PC-9 (cell line): ENCODE measurements at regions not wholly inside any gene's neighbourhood (a gene's known extent, or its start where the extent isn't known, plus 50 kb on each side); places are given as distances from the start of the nearest gene placed in this dataset.

Experiments
- BruUV-seq: library from RNA; stranded (reverse); fragments of 400-500 nt; replicated peaks from 2 replicates; lab custom pipeline; 2021; lab: Mats Ljungman, UMichigan
- CTCF ChIA-PET: fragments of 300-600 bp; sonication (Branson Sonifier 250); formaldehyde crosslinking; loops from one replicate; lab custom pipeline; 2022; ENCODE audit warnings: antibody characterized with exemption; lab: Charles Lee
- POLR2A ChIA-PET: fragments of 300-600 bp; sonication (Branson Sonifier 250); formaldehyde crosslinking; loops from one replicate; lab custom pipeline; 2022; ENCODE audit warnings: antibody characterized with exemption; ENCODE audit not compliant: unreplicated experiment; lab: Charles Lee
- DNase-seq, 2 experiments: peaks; one replicate each; pipeline versions ENCODE4 v3.0.0 to v3.0.0-alpha.2; 2015 to 2022; ENCODE audit warnings: mixed read lengths in 1 of 2
- H2AFZ ChIP-seq: fragments of 200-600 bp; sonication (generic); 2 replicates; pipeline ENCODE4 v1.8.1; 2017; ENCODE audit warnings: antibody characterized with exemption
- H3F3A ChIP-seq: fragments of 200-600 bp; sonication (generic); 2 replicates; pipeline ENCODE4 v1.8.1; 2017; ENCODE audit warnings: antibody characterized with exemption, mild to moderate bottlenecking, low read depth; ENCODE audit not compliant: insufficient read depth
- H3K27ac ChIP-seq: fragments of 200-600 bp; sonication (generic); 2 replicates; pipeline ENCODE4 v1.6.1; 2016; ENCODE audit warnings: mixed run types
- H3K27me3 ChIP-seq: fragments of 200-600 bp; sonication (generic); 2 replicates; pipeline ENCODE4 v1.6.1; 2016; ENCODE audit warnings: low read depth, mixed run types; ENCODE audit not compliant: insufficient read depth
- H3K36me3 ChIP-seq: fragments of 200-600 bp; sonication (generic); 2 replicates; pipeline ENCODE4 v1.6.1; 2016; ENCODE audit warnings: low read depth, mixed run types
- H3K4me1 ChIP-seq: fragments of 200-600 bp; sonication (generic); replicated peaks from 2 replicates; pipeline ENCODE4 v1.6.1; 2016; ENCODE audit warnings: mixed run types; ENCODE audit not compliant: insufficient read depth
- H3K4me2 ChIP-seq: fragments of 200-600 bp; sonication (generic); 2 replicates; pipeline ENCODE4 v1.6.1; 2017; ENCODE audit warnings: mixed run types
- H3K4me3 ChIP-seq: fragments of 200-600 bp; sonication (generic); 2 replicates; pipeline ENCODE4 v1.6.1; 2016; ENCODE audit warnings: mixed run types
- H3K79me2 ChIP-seq: fragments of 200-600 bp; sonication (generic); 2 replicates; pipeline ENCODE4 v1.6.1; 2017; ENCODE audit warnings: low read depth, mixed run types
- H3K9me2 ChIP-seq: fragments of 200-600 bp; sonication (generic); 2 replicates; pipeline ENCODE4 v1.8.1; 2017; ENCODE audit warnings: mild to moderate bottlenecking; ENCODE audit not compliant: insufficient read depth
- H3K9me3 ChIP-seq: fragments of 200-600 bp; sonication (generic); 2 replicates; pipeline ENCODE4 v1.8.1; 2016; ENCODE audit warnings: low read depth; ENCODE audit not compliant: insufficient read depth
- H4K20me1 ChIP-seq: fragments of 200-600 bp; sonication (generic); 2 replicates; pipeline ENCODE4 v1.8.1; 2017; ENCODE audit not compliant: insufficient read depth
- CTCF ChIP-seq: fragments of 200-600 bp; sonication (generic); conservative IDR thresholded peaks from 2 replicates; pipeline ENCODE4 v1.6.1; 2017; ENCODE audit warnings: mixed run types, antibody characterized with exemption, mild to moderate bottlenecking, moderate library complexity
- EZH2 ChIP-seq: fragments of 200-600 bp; sonication (generic); IDR thresholded peaks from 2 replicates; pipeline ENCODE4 v1.8.0; 2017; ENCODE audit warnings: antibody characterized with exemption, low read depth
- intact Hi-C: fragments of 100-400 bp; cut with micrococcal nuclease; formaldehyde crosslinking; loops from one replicate; pipeline ENCODE4 v1.10.0; 2022; ENCODE audit not compliant: unreplicated experiment

- BruUV-seq: no TSS peak
- CTCF ChIA-PET: interaction anchor here (0.7 kb wide), 1 partner anchor 274 kb away, joined by 3 read pairs; no protein-coding TSS in a partner anchor
- H3K4me2 ChIP-seq: peak overlapping the region; percentile 69
Observed at GRCh38 chr1:115189814-115190539, 100.7 kb upstream of the TSPAN2 start.

DNA sequence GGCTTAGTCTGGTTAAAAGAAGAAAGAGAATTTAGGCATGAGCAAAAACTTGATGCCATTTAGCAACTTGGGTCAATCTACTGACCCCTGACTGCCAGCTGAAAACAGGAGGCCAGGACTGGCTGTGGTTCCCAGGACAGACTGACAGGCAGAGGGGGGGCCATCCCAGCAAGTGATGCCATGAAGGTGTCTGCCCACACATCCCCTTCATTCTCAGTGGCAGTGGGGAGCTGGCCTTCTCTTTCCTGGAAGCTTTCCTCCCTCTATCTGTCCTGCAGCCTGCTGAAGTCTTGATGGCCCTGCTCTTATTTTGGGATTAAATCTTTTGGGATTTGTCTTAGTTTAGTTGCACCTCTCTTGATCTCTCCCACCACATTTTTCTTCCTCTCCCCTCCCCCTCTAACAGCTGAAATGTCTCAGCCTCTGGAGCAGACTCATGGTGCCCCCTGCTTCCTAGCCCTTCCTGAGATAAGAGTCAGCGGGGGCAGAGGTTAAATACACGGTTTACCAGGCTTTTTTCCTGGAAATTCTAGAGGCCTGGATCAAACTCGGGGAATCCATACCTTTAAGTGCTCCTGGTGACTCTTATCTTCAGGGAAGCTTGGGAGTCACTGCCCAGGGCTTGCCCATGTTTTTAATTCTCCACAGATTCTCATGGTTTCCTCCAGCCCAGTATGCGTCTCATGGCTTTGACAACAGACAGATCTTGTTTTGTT is 99.5 kb upstream of the TSPAN2 start:
- H4K20me1 ChIP-seq: no peaks in the 10 kb centered on the region
- H3F3A ChIP-seq: peaks cover 62% of the 10 kb centered on the region
- H3K9me3 ChIP-seq: no peaks in the 10 kb centered on the region; the same call in 1 of the 2 replicates
- no peak for TF ChIP-seq EZH2
- no peak for TF ChIP-seq CTCF
- H3K9me2 ChIP-seq: no peaks in the 10 kb centered on the region
- H3K4me3 ChIP-seq: peak overlapping the region; percentile 33; the same call in 1 of the 2 replicates
- CTCF ChIA-PET: no interaction called here
- H3K4me1 ChIP-seq: peaks cover 88% of the 10 kb centered on the region
- H3K4me2 ChIP-seq: peak overlapping the region; percentile 69
- no peaks in the 10 kb centered on the region for H3K27me3 ChIP-seq
- DNase-seq: no peak
- H3K79me2 ChIP-seq: no peaks in the 10 kb centered on the region
- no TSS peak for BruUV-seq
- H3K27ac ChIP-seq: peak overlapping the region; percentile 100
- H3K36me3 ChIP-seq: no peaks in the 10 kb centered on the region
- POLR2A ChIA-PET: interaction anchor here (0.9 kb wide), 1 partner anchor 439 kb away, joined by 10 read pairs; no protein-coding TSS in a partner anchor
- peak overlapping the region; percentile 3; the same call in 1 of the 2 replicates for H2AFZ ChIP-seq
- intact Hi-C loops: no loop called here

More at GRCh38 chr1:115189814-115190539, 100.7 kb upstream of the TSPAN2 start:
- Histone ChIP-seq H3K27ac (peak overlapping the region; percentile 100), H3K27me3 (no peaks in the 10 kb centered on the region), H3K4me1 (peaks cover 88% of the 10 kb centered on the region), H3F3A (peaks cover 59% of the 10 kb centered on the region), H3K9me3 (no peaks in the 10 kb centered on the region; the same call in 1 of the 2 replicates), H2AFZ (no peak overlapping the region; the same call in 1 of the 2 replicates), H3K9me2 (no peaks in the 10 kb centered on the region), H4K20me1 (no peaks in the 10 kb centered on the region), H3K79me2 (no peaks in the 10 kb centered on the region), H3K4me3 (no peak overlapping the region; the same call in 1 of the 2 replicates), H3K36me3 (no peaks in the 10 kb centered on the region)
- no peak for TF ChIP-seq CTCF
- no peak for TF ChIP-seq EZH2
- intact Hi-C loops: loop anchor here (1.0 to 5.0 kb wide), 5 partner anchors 29 to 356 kb away; no protein-coding TSS in a partner anchor
- POLR2A ChIA-PET: interaction anchor here (0.5 to 1.2 kb wide), 11 partner anchors 10 to 475 kb away, joined by 3 to 23 read pairs (median 4); no protein-coding TSS in a partner anchor
- DNase-seq: peak; percentile 49 to 100

- Histone ChIP-seq H3K4me3 (no peak overlapping the region), H3K27me3 (no peaks in the 10 kb centered on the region), H3K36me3 (no peaks in the 10 kb centered on the region), H3K79me2 (no peaks in the 10 kb centered on the region), H3F3A (peaks cover 58% of the 10 kb centered on the region), H3K4me2 (no peak overlapping the region), H4K20me1 (no peaks in the 10 kb centered on the region), H3K4me1 (peaks cover 78% of the 10 kb centered on the region), H2AFZ (no peak overlapping the region), H3K9me3 (no peaks in the 10 kb centered on the region), H3K27ac (peak overlapping the region; percentile 100; the same call in 1 of the 2 replicates), H3K9me2 (no peaks in the 10 kb centered on the region)
- TF ChIP-seq CTCF (no peak), EZH2 (no peak)
- BruUV-seq: no TSS peak
- intact Hi-C loops: no loop called here
- no peak for DNase-seq
- CTCF ChIA-PET: interaction anchor here (0.8 kb wide), 1 partner anchor 47 kb away, joined by 3 read pairs; no protein-coding TSS in a partner anchor
- POLR2A ChIA-PET: no interaction called here
Observed at GRCh38 chr1:115186711-115187265, 97.5 kb upstream of the TSPAN2 start.
